Amygdala (tissue), 56 donors: ENCODE measurements at regions not wholly inside any gene's neighbourhood (a gene's known extent, or its start where the extent isn't known, plus 50 kb on each side); places are given as distances from the start of the nearest gene placed in this dataset.

ENCODE experiments used
- DNase-seq, 56 donors: peaks; one replicate each; lab custom pipeline; 2025; lab: John Stamatoyannopoulos, UW

- DNase-seq, result no peak
Measured at GRCh38 chr3:30504939-30505338, 101.5 kb upstream of the TGFBR2 start.

- DNase-seq, result no peak
Measured at GRCh38 chr3:30505866-30506520, 100.4 kb upstream of the TGFBR2 start.

DNA sequence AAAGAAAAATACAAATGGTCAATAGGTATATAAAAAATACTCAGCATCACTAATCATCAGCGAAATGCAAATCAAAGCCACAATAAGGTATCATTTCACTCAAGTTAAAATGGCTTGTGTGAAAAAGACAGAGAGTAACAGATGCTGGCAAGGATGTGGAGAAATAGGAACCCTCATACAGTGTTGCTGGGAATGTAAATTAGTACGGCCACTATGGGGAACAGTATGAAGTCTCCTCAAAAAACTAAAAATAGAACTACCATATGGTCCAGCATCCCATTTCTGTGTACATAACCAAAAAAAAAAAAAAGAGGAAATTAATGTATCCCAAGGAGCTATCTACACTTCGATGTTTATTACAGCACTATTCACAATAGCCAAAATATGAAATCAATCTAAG lies 98.1 kb upstream of the TGFBR2 start:
- no peak for DNase-seq

DNA sequence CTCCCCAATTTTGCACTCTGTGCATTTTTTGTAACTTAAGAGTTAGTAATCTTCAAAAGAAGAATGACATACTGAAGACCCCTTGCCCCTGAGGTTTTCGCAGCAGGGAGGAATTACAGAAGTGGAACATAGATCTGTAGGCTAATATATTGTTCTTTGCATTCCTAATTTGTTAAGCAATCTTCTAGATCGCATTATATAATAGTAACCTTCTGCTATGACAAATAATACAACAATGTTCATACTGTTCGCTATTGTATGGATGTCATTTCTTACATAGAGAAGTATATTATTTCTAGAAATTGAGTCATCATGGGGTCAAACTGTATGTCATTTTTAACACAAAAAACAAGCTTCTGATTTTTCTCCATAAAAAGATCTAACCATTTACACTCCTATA lies 95.8 kb upstream of the TGFBR2 start:
- DNase-seq, result no peak

- no peak for DNase-seq
Measured at GRCh38 chr3:30511524-30512251, 94.7 kb upstream of the TGFBR2 start.

GRCh38 chr3:30512576-30512975 lies 93.8 kb upstream of the TGFBR2 start:
- no peak for DNase-seq

DNA sequence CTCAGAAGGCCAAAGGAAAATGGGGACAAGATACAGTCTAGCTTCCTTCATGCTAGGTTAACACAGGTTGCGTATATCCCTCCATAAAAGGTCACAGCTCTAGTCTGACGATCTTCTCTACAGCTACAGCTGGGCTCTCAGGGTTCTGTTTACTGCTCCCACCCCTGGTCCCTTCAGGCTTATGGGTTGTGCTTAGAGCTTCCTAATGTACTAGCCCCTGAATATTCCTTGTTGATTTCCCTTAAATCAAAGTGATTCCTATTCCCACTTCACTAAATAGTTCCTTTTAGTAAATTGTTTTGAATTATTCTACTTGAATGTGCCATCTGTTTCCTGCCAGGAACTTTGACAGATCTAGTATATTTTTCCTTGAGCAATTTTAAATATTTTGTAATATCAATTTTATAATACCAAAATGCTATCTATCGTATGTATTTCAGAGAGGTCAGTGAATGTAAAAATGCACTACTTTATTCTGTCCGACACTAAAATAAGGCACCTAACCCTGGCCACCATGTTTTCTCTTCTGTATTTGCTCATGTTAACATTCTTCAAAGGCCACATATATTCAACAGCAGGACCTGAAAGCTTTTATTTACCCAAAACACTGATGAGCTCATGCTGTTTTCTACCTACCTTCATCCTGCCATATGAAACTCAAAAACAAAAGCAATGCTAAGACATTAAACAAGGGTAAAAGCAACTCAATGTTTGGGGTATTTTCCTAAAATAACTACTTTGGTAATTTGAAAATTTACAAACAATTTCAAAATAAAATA lies 92.8 kb upstream of the TGFBR2 start:
- DNase-seq, result no peak

DNA sequence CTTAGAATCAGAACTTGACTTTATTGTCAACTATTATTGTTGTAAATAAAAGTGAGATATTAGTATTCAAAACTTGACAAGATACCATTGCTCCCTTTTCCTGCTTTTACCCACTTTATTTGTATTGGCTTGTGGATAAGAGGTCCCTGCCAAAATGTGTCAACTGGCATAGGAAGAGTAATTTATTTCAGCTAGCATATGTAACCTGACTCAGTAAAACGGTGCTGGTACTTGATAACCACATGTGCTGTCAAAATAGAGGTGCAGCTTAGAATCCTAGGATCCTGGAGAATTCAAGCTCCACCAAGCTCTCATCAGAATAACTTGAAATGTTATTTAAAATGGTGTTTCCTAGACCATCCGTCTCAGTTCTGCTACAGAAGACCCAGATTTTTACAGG lies 90.2 kb upstream of the TGFBR2 start:
- no peak for DNase-seq

DNA sequence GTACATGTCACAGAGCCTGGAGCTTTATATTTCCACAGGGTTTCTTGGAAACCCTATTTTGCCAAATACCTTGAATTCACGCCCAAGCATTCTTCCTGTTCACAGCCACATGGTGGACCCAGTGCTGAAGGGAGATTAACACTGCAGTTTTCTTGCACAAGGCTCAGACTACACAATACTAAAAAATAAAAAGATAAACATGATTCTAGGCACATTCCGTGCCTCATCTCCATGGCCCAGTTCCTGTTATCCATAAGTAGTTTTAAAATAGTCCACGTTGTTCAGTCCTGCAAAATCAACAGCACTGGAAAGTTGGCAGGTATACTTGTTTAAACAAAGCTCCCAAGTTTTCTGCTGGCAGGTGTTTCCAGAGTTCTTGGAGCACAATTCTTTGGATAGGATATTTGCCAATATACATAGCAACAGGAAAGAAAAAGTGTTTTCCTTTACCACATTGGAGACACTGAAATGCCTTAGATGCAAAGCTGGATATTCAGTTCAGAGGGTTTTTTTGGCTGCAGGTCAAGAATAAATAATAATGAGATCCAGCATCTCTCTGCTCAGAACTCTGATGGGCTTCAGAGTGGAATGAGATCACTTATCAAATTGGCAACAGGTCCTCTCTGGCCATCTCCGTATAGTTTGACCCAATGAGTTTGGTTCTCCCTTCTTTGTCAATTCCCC lies 88.1 kb upstream of the TGFBR2 start:
- no peak for DNase-seq

DNA sequence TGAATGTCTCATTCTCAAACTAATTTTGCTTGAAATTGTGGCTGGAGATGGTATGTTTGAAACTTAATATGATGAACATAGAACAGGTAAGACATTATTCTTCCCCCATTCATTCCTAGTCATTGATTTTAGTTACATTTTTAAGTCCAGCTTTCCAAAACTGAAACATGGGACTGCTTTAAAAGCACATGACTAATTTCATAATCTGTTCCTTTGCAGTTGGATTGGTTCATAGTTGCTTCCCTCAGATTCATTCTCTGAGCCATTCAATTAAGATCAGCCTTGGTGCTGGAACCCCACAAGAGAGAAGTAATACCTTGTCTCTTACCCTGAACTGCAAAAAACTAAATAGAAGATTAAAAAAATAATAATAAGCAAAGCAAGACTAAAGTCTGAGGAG lies 87.5 kb upstream of the TGFBR2 start:
- no peak for DNase-seq

DNA sequence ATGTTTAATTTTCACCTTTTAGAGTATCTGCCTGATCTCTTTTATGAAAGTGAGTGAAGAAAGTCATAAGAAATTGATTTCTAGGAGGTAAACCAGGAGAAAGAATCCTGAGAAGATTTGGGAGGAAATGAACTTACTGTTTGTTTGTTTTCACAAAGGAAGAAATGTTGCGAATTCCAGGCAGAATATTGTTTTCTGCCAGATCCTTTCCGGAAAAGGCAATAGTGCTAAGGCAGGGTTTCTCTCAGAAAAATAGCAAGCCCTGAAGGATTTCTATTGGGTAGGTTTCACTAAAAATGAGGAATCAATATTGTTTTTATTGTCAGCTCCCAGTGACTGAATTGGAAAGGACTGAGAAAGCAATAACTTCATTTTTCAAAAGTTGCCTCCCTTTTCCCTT lies 85.7 kb upstream of the TGFBR2 start:
- DNase-seq, result no peak

- no peak for DNase-seq
Measured at GRCh38 chr3:30521156-30521715, 85.2 kb upstream of the TGFBR2 start.

- no peak for DNase-seq
Measured at GRCh38 chr3:30522476-30522875, 83.9 kb upstream of the TGFBR2 start.

- DNase-seq, result no peak
Measured at GRCh38 chr3:30523366-30523765, 83.0 kb upstream of the TGFBR2 start.

DNA sequence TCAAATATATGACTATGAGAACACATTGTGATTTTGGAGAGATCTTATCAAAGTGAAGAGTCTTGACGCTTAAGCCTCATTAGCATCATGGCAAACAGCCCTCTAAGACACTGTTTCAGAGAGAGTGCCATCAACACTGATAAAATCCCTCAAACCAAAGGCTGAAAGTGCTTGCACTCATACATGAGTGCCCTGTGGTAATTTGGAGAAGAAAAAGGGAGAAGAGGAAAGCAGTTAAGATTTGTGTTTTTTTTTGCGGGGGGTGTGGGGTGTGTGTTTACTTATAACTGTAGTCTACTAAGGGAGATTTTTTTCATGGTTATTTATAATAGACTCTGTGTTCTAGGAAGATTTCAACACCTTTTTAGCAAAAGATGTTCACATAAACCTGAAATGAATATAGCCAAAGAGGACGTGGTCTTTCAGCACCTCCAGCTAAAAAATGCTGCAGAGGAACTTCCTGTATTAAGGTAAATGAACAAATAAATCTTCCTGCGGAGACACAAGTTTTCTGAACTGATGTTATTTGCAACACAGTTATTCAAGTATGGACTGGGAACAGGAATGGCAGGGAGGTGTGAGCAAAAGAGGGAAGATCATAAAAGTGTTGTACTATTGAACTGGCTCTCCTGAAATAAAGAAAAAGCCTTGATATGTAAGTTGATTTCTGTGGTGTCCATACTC lies 81.9 kb upstream of the TGFBR2 start:
- no peak for DNase-seq

- no peak for DNase-seq
Measured at GRCh38 chr3:30526031-30526430, 80.4 kb upstream of the TGFBR2 start.

DNA sequence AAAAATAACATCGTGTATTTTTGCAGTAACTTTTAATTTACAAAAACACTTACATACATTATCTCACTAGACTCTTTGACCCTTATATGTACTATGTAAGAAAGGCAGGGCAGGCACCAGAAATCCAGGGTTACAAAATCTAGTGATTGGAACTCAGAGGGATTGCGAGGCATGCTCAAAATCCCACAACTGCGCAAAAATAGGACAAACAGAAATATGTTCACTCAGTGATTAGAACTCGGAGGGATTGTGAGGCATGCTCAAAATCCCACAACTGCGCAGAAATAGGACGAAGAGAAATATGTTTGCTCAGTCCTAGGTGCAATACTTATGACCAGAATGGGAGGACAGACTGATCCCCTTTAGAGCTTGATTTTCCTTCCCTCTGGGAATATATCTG lies 79.2 kb upstream of the TGFBR2 start:
- DNase-seq, result no peak

GRCh38 chr3:30527720-30528119 lies 78.7 kb upstream of the TGFBR2 start:
- no peak for DNase-seq

DNA sequence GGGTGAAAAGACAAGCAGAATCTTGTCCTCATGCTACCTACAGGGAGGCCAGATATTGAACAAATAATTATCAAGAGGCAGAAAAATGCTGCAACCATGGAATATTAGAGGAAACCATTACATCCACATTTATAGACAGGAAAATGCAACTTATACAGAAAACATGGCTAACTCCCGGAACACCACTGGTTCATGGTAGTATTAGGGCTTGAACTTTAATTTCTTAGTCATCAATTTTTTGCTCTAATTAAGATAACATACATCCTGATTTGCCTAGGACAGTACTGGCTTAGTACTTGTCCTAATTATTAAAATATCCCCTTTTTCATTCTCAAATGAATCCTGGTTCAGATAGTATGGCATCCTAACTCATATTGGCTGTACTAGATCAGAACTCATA lies 76.3 kb upstream of the TGFBR2 start:
- DNase-seq, result no peak

DNA sequence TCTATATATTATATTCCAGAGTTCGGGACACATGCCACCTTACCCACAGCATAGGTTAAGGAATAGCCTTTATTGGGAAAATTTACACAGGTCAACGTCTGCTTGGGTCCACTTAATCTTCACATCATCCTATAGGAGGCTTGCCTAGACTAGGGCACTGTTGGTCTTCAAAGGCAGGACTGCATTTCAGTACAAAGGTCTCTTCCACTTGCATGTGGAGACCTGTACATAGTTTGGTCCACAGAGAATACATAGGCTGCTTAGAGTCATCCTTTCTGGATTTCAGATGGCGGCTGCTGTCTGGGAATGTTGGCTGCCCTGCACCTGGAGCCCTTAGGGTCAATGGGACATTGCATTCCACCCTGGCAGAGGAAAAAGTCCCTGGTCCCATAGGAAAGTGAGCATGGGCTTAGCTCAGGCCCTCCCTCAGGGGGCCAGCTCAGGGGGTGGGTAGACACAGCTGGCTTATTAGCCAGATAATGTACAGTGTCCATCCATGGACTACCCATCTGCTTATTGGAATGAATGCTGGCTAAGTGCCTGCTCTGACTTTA lies 75.3 kb upstream of the TGFBR2 start:
- DNase-seq, result no peak
